HCT116 (cell line): ENCODE measurements at regions not wholly inside any gene's neighbourhood (a gene's known extent, or its start where the extent isn't known, plus 50 kb on each side); places are given as distances from the start of the nearest gene placed in this dataset.
"Not testable (repeated sequence)": the region's sequence is repeated elsewhere in the genome, so short reads cannot be mapped to it uniquely, and the experiment has no call there.

Source experiments
- ATAC-seq: fragments of 200-7000 bp; cut with Tn5 transposase; 2 replicates; pipeline ENCODE4 v1.9.1; 2020; ENCODE audit warnings: mild to moderate bottlenecking, moderate library complexity
- BruUV-seq: library from RNA; stranded (reverse); fragments of 400-500 nt; replicated peaks from 2 replicates; lab custom pipeline; 2021; lab: Mats Ljungman, UMichigan
- CTCF ChIA-PET: fragments of 300-600 bp; sonication (Branson Sonifier 250); formaldehyde crosslinking; loops from one replicate; lab custom pipeline; 2021; ENCODE audit warnings: antibody characterized with exemption; lab: Charles Lee
- POLR2A ChIA-PET: fragments of 300-600, 350-600 bp; sonication (Branson Sonifier 250); formaldehyde crosslinking; loops from one replicate; lab custom pipeline; 2021; ENCODE audit warnings: antibody characterized with exemption; lab: Charles Lee
- RAD21 ChIA-PET, 2 experiments: fragments of 300-600 bp; sonication (Branson Sonifier 250); formaldehyde crosslinking; loops; one replicate each; lab custom pipeline; 2023; ENCODE audit warnings: low total read pairs in 2 of 2; ENCODE audit not compliant: uncharacterized antibody in 2 of 2, unreplicated experiment in 2 of 2, low non-redundant PET in 1 of 2; lab: Charles Lee
- DNase-seq: peaks from one replicate; pipeline ENCODE4 v3.0.0-alpha.2; 2010; ENCODE audit warnings: low read depth, low spot score
- H2AFZ ChIP-seq: fragments of 200-600 bp; shearing (Covaris generic), sonication (generic); 2 replicates; pipeline ENCODE4 v1.6.1; 2017; ENCODE audit warnings: low read depth, mixed run types, mixed read lengths, antibody characterized with exemption, low read length; ENCODE audit not compliant: poor library complexity, severe bottlenecking
- H3K27ac ChIP-seq: 2 replicates; pipeline ENCODE4 v1.5.1; 2012; ENCODE audit warnings: low read depth, low read length
- H3K27me3 ChIP-seq: fragments of 200-600 bp; sonication (generic); 2 replicates; pipeline ENCODE4 v1.6.1; 2016; ENCODE audit warnings: mixed run types, low read length, mixed read lengths; ENCODE audit not compliant: insufficient read depth
- H3K36me3 ChIP-seq, 2 experiments: fragments of 200-500 bp in 1 of 2; fragments of 200-600 bp in 1 of 2; sonication (Bioruptor generic) in 1 of 2; sonication (generic) in 1 of 2; 2 replicates each; pipeline versions ENCODE4 v1.5.1 to v1.6.1; 2014 to 2016; ENCODE audit warnings: low read length in 2 of 2, inconsistent platforms in 1 of 2, mixed read lengths in 1 of 2, mixed run types in 1 of 2; ENCODE audit not compliant: insufficient read depth in 2 of 2, control insufficient read depth in 1 of 2
- H3K4me1 ChIP-seq, 2 experiments: fragments of 200-600 bp in 1 of 2; sonication (generic) in 1 of 2; 2 replicates each; pipeline versions ENCODE4 v1.5.1 to v1.6.1; 2012 to 2017; ENCODE audit warnings: low read length in 2 of 2, inconsistent platforms in 1 of 2, mild to moderate bottlenecking in 1 of 2, mixed read lengths in 1 of 2, mixed run types in 1 of 2, moderate library complexity in 1 of 2; ENCODE audit not compliant: insufficient read depth in 2 of 2, control insufficient read depth in 1 of 2
- H3K4me2 ChIP-seq: fragments of 200-600 bp; sonication (generic); 2 replicates; pipeline ENCODE4 v1.6.1; 2017; ENCODE audit warnings: mixed run types, low read length, mixed read lengths
- H3K4me3 ChIP-seq, 2 experiments: fragments of 200-600 bp in 1 of 2; sonication (generic) in 1 of 2; replicated peaks in 1 of 2; 2 replicates each; pipeline ENCODE4 v1.5.1; 2011 to 2016; ENCODE audit warnings: low read length in 2 of 2, control low read depth in 1 of 2, low read depth in 1 of 2, mild to moderate bottlenecking in 1 of 2, mixed read lengths in 1 of 2, mixed run types in 1 of 2
- H3K79me2 ChIP-seq: fragments of 200-600 bp; sonication (generic); 2 replicates; pipeline ENCODE4 v1.6.1; 2017; ENCODE audit warnings: mild to moderate bottlenecking, mixed run types, low read length, moderate library complexity, mixed read lengths; ENCODE audit not compliant: insufficient read depth
- H3K9ac ChIP-seq: fragments of 200-600 bp; sonication (generic); 2 replicates; pipeline ENCODE4 v1.6.1; 2016; ENCODE audit warnings: low read length, mixed read lengths
- H3K9me2 ChIP-seq: fragments of 200-600 bp; sonication (generic), shearing (Covaris generic); 2 replicates; pipeline ENCODE4 v1.6.1; 2017; ENCODE audit warnings: mixed run types, mild to moderate bottlenecking, moderate library complexity; ENCODE audit not compliant: insufficient read depth
- H3K9me3 ChIP-seq, 2 experiments: fragments of 200-500 bp in 1 of 2; fragments of 200-600 bp in 1 of 2; sonication (Bioruptor generic) in 1 of 2; sonication (generic) in 1 of 2; 2 replicates each; pipeline ENCODE4 v1.6.1; 2014 to 2017; ENCODE audit warnings: low read length in 2 of 2, mixed read lengths in 2 of 2, inconsistent platforms in 1 of 2, low read depth in 1 of 2, mild to moderate bottlenecking in 1 of 2, mixed run types in 1 of 2, moderate library complexity in 1 of 2; ENCODE audit not compliant: control insufficient read depth in 1 of 2, insufficient read depth in 1 of 2
- H4K20me1 ChIP-seq: fragments of 200-600 bp; sonication (generic), shearing (Covaris generic); 2 replicates; pipeline ENCODE4 v1.6.1; 2017; ENCODE audit warnings: mixed run types, mild to moderate bottlenecking, moderate library complexity; ENCODE audit not compliant: insufficient read depth
- EZH2 ChIP-seq: fragments of 200-600 bp; sonication (generic); IDR thresholded peaks from 2 replicates; pipeline ENCODE4 v1.6.1; 2017; ENCODE audit warnings: antibody characterized with exemption, mixed run types
- FOSL1 ChIP-seq: IDR thresholded peaks from 2 replicates; pipeline ENCODE4 v1.6.1; 2012; ENCODE audit warnings: low read depth
- SIN3A ChIP-seq: IDR thresholded peaks from 2 replicates; pipeline ENCODE4 v1.6.1; 2012; ENCODE audit warnings: low read depth
- SP1 ChIP-seq: IDR thresholded peaks from 2 replicates; pipeline ENCODE4 v1.6.1; 2012; ENCODE audit warnings: low read depth
- SRF ChIP-seq: IDR thresholded peaks from 2 replicates; pipeline ENCODE4 v1.6.1; 2012; ENCODE audit warnings: low read depth
- ZFX ChIP-seq: fragments of 450-650 bp; IDR thresholded peaks from 2 replicates; pipeline ENCODE4 v1.6.1; 2017
- intact Hi-C: fragments of 100-400 bp; cut with micrococcal nuclease; formaldehyde crosslinking; loops from 2 replicates; pipeline ENCODE4 v1.10.0; 2022

DNA sequence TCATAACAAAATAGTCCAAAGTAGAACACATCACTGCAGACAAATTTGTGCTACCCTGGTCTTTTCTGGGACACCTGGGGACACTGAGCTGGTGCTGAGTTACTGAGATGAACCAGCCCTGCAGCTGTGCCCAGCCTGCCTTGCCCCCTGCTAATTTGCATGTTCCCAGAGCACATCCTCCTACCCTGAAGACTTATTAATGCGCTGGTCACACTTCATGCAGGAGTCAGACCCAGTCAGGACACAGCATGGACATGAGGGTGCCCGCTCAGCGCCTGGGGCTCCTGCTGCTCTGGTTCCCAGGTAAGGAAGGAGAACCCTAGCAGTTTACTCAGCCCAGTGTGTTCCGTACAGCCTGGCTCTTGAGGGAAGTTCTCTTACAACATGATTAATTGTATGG lies 1518.3 kb downstream of the RPIA start:
- ChIA-PET CTCF (no interaction called here), RAD21 (no interaction called here), POLR2A (no interaction called here)
- Histone ChIP-seq H2AFZ (no peak overlapping the region), H3K79me2 (no peaks in the 10 kb centered on the region), H4K20me1 (no peaks in the 10 kb centered on the region), H3K4me3 (no peak overlapping the region), H3K9me2 (no peaks in the 10 kb centered on the region), H3K27me3 (no peaks in the 10 kb centered on the region), H3K4me2 (no peak overlapping the region), H3K4me1 (no peaks in the 10 kb centered on the region), H3K9ac (no peak overlapping the region), H3K9me3 (no peaks in the 10 kb centered on the region), H3K36me3 (no peaks in the 10 kb centered on the region), H3K27ac (no peak overlapping the region)
- no peak for ATAC-seq
- DNase-seq: no peak
- TF ChIP-seq ZFX: no peak
- no peak for TF ChIP-seq EZH2
- no peak for TF ChIP-seq SP1
- TF ChIP-seq SRF: no peak
- TF ChIP-seq SIN3A: no peak
- no peak for TF ChIP-seq FOSL1
- intact Hi-C loops: no loop called here
- BruUV-seq: no TSS peak

DNA sequence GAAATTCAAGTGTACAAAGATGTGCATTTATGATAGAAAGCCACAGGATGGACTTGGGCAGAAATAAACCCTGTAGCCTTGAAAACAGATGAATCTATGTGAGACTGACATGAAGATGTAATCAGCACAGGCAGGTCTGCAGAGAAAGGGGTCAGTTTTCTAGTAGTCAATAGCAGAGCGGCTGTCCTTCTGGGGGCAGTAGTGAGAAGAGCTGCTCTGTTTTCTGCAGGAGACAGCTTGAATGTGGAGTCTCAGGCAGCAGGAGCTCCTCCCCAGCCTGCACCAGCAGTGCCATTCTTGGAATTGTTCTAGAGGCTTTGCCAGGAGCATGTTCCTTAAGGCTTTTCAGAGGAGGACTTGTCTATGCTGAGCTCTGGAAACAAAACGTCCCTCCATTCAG lies 1524.4 kb downstream of the RPIA start:
- H3K4me1 ChIP-seq, intact Hi-C loops, ATAC-seq, DNase-seq, H3K4me3 ChIP-seq, H3K27me3 ChIP-seq, H3K4me2 ChIP-seq, H3K9ac ChIP-seq, H3K27ac ChIP-seq, POLR2A ChIA-PET, H3K79me2 ChIP-seq, H3K9me3 ChIP-seq, BruUV-seq, H2AFZ ChIP-seq, H4K20me1 ChIP-seq, H3K9me2 ChIP-seq, CTCF ChIA-PET, RAD21 ChIA-PET, H3K36me3 ChIP-seq: not testable (repeated sequence)

DNA sequence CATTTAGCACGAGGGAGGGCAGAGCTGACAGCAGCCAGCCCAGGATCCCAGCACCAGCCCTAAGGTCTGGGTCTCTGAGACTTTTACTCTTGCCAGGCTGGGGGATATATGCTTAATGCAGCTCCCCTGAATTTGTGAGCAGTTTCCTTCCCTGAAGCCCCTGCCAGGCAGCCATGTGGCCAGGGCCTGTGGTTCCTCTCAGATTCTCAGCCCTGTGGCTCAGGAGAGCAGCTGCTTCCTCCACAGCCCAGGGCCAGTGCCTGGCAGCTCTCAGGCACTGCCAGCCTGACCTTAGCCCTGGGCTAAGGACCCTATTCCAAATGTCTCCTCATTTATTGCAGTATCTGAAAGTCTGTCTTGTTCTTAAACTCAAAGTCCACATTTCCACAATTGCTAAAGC lies 1525.3 kb downstream of the RPIA start:
- H3K79me2 ChIP-seq, H3K27ac ChIP-seq, CTCF ChIA-PET, H3K27me3 ChIP-seq, H3K4me2 ChIP-seq, H3K36me3 ChIP-seq, RAD21 ChIA-PET, DNase-seq, H2AFZ ChIP-seq, H4K20me1 ChIP-seq, ATAC-seq, H3K4me1 ChIP-seq, H3K9me2 ChIP-seq, H3K4me3 ChIP-seq, intact Hi-C loops, BruUV-seq, H3K9ac ChIP-seq, POLR2A ChIA-PET, H3K9me3 ChIP-seq: not testable (repeated sequence)

DNA sequence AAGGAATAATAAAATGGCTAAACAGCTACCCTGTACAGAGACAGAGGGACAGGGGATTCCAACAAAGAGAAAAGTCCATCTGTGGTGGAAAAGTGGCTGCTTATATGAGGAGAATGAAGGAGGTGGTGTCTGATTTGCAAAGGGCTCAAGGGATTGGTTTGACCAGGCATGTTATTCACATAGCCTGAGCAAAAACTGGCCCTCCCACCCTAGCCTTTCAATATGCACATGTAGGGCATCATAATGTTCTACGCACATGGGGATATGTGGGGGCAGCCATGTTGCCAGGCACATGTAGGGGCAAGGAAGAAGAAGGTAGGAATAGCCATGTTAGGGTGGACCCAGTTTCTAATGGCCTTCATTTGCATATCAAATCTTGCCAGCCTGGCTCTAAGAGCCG lies 1527.1 kb downstream of the RPIA start:
- POLR2A ChIA-PET: not testable (repeated sequence)

More for the DNA sequence above, 1527.1 kb downstream of the RPIA start:
- H2AFZ ChIP-seq, H3K4me1 ChIP-seq, H3K27me3 ChIP-seq, BruUV-seq, H3K9me3 ChIP-seq, H3K9me2 ChIP-seq, H3K9ac ChIP-seq, ATAC-seq, H4K20me1 ChIP-seq, RAD21 ChIA-PET, intact Hi-C loops, H3K36me3 ChIP-seq, CTCF ChIA-PET, DNase-seq, H3K27ac ChIP-seq, H3K79me2 ChIP-seq, H3K4me3 ChIP-seq, H3K4me2 ChIP-seq: not testable (repeated sequence)
